Tibial nerve (tissue), 4 donors: ENCODE measurements at regions not wholly inside any gene's neighbourhood (a gene's known extent, or its start where the extent isn't known, plus 50 kb on each side); places are given as distances from the start of the nearest gene placed in this dataset.

Experiments
- DNase-seq, 2 donors: peaks; one replicate each; pipeline ENCODE4 v3.0.0-alpha.2; 2019; ENCODE audit warnings: low spot score in 2 of 2
- H3K27ac ChIP-seq, 4 donors: fragments of 200-600 bp; sonication (generic) in 3 of 4; one replicate each; pipeline ENCODE4 v1.5.1; 2017 to 2019; ENCODE audit warnings: mild to moderate bottlenecking in 1 of 4
- H3K27me3 ChIP-seq, 2 donors: fragments of 200-600 bp; sonication (generic) in 1 of 2; one replicate each; pipeline versions ENCODE4 v1.5.1 to v1.6.0; 2017 to 2019
- H3K36me3 ChIP-seq, 3 donors: fragments of 200-600 bp; sonication (generic); one replicate each; pipeline ENCODE4 v1.5.1; 2018 to 2019
- H3K4me1 ChIP-seq, 4 donors: fragments of 200-600 bp; sonication (generic) in 3 of 4; one replicate each; pipeline ENCODE4 v1.5.1; 2017 to 2019
- H3K4me3 ChIP-seq, 4 donors: fragments of 200-600 bp; sonication (generic) in 3 of 4; one replicate each; pipeline ENCODE4 v1.5.1; 2017 to 2019; ENCODE audit warnings: mild to moderate bottlenecking in 1 of 4, moderate library complexity in 1 of 4
- H3K9me3 ChIP-seq, 4 donors: fragments of 200-600 bp; sonication (generic) in 3 of 4; one replicate each; pipeline ENCODE4 v1.5.1; 2017 to 2019
- CTCF ChIP-seq, 5 experiments: fragments of 200-600 bp in 3 of 5; fragments of 450-650 bp in 2 of 5; sonication (generic) in 3 of 5; IDR thresholded peaks; one replicate each; pipeline ENCODE4 v1.5.1; 2016 to 2019; ENCODE audit warnings: antibody characterized with exemption in 5 of 5, mild to moderate bottlenecking in 3 of 5, moderate library complexity in 2 of 5
- EP300 ChIP-seq, 2 donors: sonication (generic); formaldehyde crosslinking; IDR thresholded peaks; one replicate each; pipeline ENCODE4 v1.6.1; 2017; ENCODE audit warnings: antibody characterized with exemption in 2 of 2, mild to moderate bottlenecking in 1 of 2
- POLR2A ChIP-seq, 2 donors: fragments of 450-650 bp; IDR thresholded peaks; one replicate each; pipeline ENCODE4 v1.6.1; 2017; ENCODE audit warnings: antibody characterized with exemption in 2 of 2, mild to moderate bottlenecking in 2 of 2, moderate library complexity in 2 of 2
- whole genome bisulfite sequencing, 2 donors: methylation state at CpG; one replicate each; pipeline ENCODE4 v1.1.5; 2018; 5-methylcytosine and 5-hydroxymethylcytosine counted together

GRCh38 chr6:27562027-27562410 lies 89.1 kb upstream of the ZNF184 start:
- Histone ChIP-seq H3K4me3 (no peak overlapping the region), H3K4me1 (peaks cover 0 to 14% (median 0%) of the 10 kb centered on the region in 4 donors), H3K27me3 (peaks cover 0 to 93% of the 10 kb centered on the region in 2 donors), H3K36me3 (no peaks in the 10 kb centered on the region), H3K27ac (no peak overlapping the region), H3K9me3 (no peaks in the 10 kb centered on the region)
- TF ChIP-seq CTCF (IDR thresholded peaks at IDR 0.05) (no peak), EP300 (IDR thresholded peaks at IDR 0.05) (no peak), POLR2A (IDR thresholded peaks at IDR 0.05) (no peak)
- 30 to 39% methylated on average over 11 of the region's 11 CpGs for WGBS, 2 donors
- DNase-seq, result no peak

GRCh38 chr6:27558028-27558724 lies 85.3 kb upstream of the ZNF184 start:
- H3K27me3 ChIP-seq, result peaks cover 0 to 93% of the 10 kb centered on the region in 2 donors
- no peaks in the 10 kb centered on the region for H3K9me3 ChIP-seq
- DNase-seq, result no peak
- peaks cover 0 to 14% (median 0%) of the 10 kb centered on the region in 4 donors for H3K4me1 ChIP-seq
- H3K4me3 ChIP-seq, result no peak overlapping the region
- no peak overlapping the region for H3K27ac ChIP-seq
- TF ChIP-seq POLR2A (IDR thresholded peaks at IDR 0.05) (no peak), EP300 (IDR thresholded peaks at IDR 0.05) (no peak), CTCF (IDR thresholded peaks at IDR 0.05) (no peak)
- H3K36me3 ChIP-seq, result no peaks in the 10 kb centered on the region
- WGBS, 2 donors, result 5 to 9% methylated on average over 31 of the region's 31 CpGs

GRCh38 chr6:27556406-27556805 lies 83.5 kb upstream of the ZNF184 start:
- no peak for TF ChIP-seq EP300 (IDR thresholded peaks at IDR 0.05)
- TF ChIP-seq POLR2A (IDR thresholded peaks at IDR 0.05), result no peak
- no peak for TF ChIP-seq CTCF (IDR thresholded peaks at IDR 0.05)
- DNase-seq, result no peak
- Histone ChIP-seq H3K27ac (no peak overlapping the region), H3K36me3 (no peaks in the 10 kb centered on the region), H3K4me1 (peaks cover 0 to 14% (median 0%) of the 10 kb centered on the region in 4 donors), H3K9me3 (no peaks in the 10 kb centered on the region), H3K4me3 (no peak overlapping the region), H3K27me3 (peaks cover 0 to 90% of the 10 kb centered on the region in 2 donors)
- WGBS, 2 donors, result 35 to 46% methylated on average over 4 of the region's 4 CpGs

DNA sequence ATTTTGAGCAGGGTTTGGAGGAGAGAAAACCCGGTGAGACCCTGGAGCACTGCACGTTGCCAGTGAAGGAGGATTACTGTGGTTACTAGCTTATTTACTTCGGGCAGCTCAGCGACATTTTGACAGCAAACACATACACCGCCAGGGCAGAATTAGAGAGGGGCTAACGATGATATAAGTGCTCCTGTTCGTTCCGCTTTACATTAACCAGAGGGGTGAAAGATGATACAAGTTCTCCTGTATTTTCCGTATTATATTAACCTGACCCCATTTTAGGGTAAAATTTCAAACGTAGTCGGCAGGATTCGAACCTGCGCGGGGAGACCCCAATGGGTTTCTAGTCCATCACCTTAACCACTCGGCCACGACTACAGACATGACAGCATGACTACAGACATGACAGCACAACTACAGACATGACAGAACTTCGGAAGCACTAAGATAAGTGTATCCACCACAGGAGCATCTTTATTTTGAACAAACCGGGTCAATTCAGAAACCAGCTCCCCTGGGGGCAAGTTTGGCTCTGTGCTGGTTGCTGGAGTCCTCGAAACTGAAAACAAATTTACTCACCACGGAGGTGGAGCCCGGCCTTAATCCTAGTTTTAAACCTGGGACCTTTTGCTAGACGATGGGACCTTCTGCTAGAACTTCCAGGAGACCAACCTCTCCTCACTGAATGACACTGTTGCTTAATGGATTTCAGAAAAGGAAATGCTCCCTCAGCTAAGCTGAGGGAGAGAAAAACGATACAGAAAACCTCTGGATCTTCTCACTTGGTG lies 80.4 kb upstream of the ZNF184 start:
- DNase-seq, result no peak
- WGBS, 2 donors, result 6 to 8% methylated on average over 23 of the region's 23 CpGs
- no peaks in the 10 kb centered on the region for H3K9me3 ChIP-seq
- H3K4me3 ChIP-seq, result no peak overlapping the region
- H3K36me3 ChIP-seq, result no peaks in the 10 kb centered on the region
- H3K27ac ChIP-seq, result no peak overlapping the region
- H3K27me3 ChIP-seq, result peaks cover 0 to 77% of the 10 kb centered on the region in 2 donors
- TF ChIP-seq POLR2A (IDR thresholded peaks at IDR 0.05) (no peak), EP300 (IDR thresholded peaks at IDR 0.05) (no peak), CTCF (IDR thresholded peaks at IDR 0.05) (no peak)
- H3K4me1 ChIP-seq, result peaks cover 0 to 12% (median 0%) of the 10 kb centered on the region in 4 donors

DNA sequence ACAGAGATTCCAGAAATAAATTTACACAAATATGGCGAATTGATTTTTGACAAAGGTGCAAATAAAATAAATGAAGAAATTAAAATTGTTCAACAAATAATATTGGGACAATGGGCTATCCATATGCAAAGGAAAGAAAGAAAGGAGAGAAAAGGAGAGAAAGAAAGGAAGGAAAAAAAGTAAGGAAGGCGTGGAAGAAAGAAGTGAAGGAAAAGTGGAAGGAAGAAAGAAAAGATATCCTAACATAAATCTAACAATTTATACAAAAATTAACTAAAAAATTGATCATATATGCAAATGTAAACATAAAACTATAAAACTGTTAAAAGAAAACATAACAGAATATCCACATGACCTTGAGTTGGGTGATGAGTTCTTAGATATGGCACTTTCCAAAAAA lies 78.7 kb upstream of the ZNF184 start:
- peaks cover 0 to 6% (median 0%) of the 10 kb centered on the region in 4 donors for H3K4me1 ChIP-seq
- H3K4me3 ChIP-seq, result no peak overlapping the region
- 83 to 93% methylated on average over 2 of the region's 2 CpGs for WGBS, 2 donors
- peaks cover 0 to 77% of the 10 kb centered on the region in 2 donors for H3K27me3 ChIP-seq
- no peak for TF ChIP-seq EP300 (IDR thresholded peaks at IDR 0.05)
- no peak for TF ChIP-seq POLR2A (IDR thresholded peaks at IDR 0.05)
- no peak for TF ChIP-seq CTCF (IDR thresholded peaks at IDR 0.05)
- no peaks in the 10 kb centered on the region for H3K36me3 ChIP-seq
- H3K27ac ChIP-seq, result no peak overlapping the region
- no peak for DNase-seq
- peaks cover 0 to 8% (median 0%) of the 10 kb centered on the region in 4 donors for H3K9me3 ChIP-seq
